CD4-positive, alpha-beta T cell treated with Interleukin-12 subunit alpha and Interleukin-12 subunit beta, for 1 hour (primary cell): ENCODE measurements at regions not wholly inside any gene's neighbourhood (a gene's known extent, or its start where the extent isn't known, plus 50 kb on each side); places are given as distances from the start of the nearest gene placed in this dataset.
"Not testable (repeated sequence)": the region's sequence is repeated elsewhere in the genome, so short reads cannot be mapped to it uniquely, and the experiment has no call there.

Source experiments
- DNase-seq: peaks from one replicate; pipeline ENCODE4 v3.0.0-alpha.2; 2020

DNA sequence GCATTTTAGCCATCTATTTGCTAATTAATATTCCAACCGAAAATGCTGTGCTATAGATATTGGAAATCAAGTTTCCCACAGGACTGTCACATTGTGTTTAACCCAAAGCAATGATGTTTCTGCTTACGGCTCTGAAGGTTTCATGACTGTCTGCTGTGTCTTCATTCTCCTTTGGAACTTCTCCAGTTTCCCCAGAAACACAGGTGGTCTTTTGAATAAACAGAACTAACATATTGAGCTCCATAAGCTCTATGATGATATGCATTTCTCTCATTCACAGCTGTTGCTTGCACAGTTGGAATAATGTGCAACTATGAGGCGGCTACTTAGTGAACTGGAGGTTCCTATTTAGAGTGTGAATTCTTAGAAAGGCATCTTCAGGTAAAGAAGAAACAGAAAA lies 266.0 kb upstream of the ID4 start:
- no peak for DNase-seq

DNA sequence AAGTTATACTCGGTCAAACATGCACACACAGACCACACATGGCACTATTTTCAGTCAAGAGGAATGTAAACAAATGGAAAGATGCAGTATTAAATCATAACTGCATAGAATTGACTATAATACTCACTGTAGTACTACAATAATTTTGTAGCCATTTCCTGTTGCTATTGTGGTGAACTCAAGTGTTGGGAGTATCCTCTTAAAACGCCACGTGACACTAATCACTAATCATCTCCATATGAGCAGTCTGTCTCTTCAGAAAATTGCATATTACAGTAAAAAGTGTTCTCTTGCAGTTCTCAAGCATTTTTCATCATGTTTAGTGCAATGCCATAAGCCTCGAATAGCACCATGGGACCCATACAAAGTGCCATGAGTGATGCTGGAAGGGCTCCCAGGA lies 258.7 kb upstream of the ID4 start:
- no peak for DNase-seq

DNA sequence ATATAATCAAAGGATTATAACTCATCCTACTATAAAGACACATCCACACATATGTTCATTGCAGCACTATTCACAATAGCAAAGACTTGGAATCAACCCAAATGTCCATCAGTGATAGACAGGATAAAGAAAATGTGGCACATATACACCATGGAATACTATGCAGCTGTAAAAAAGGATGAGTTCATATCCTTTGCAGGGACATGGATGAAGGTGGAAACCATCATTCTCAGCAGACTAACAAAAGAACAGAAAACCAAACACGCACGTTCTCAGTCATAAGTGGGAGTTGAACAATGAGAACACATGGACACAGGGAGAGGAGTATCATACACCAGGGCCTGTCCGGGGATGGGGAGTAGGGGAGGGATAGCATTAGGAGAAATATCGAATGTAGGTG lies 253.0 kb upstream of the ID4 start:
- DNase-seq = not testable (repeated sequence)

DNA sequence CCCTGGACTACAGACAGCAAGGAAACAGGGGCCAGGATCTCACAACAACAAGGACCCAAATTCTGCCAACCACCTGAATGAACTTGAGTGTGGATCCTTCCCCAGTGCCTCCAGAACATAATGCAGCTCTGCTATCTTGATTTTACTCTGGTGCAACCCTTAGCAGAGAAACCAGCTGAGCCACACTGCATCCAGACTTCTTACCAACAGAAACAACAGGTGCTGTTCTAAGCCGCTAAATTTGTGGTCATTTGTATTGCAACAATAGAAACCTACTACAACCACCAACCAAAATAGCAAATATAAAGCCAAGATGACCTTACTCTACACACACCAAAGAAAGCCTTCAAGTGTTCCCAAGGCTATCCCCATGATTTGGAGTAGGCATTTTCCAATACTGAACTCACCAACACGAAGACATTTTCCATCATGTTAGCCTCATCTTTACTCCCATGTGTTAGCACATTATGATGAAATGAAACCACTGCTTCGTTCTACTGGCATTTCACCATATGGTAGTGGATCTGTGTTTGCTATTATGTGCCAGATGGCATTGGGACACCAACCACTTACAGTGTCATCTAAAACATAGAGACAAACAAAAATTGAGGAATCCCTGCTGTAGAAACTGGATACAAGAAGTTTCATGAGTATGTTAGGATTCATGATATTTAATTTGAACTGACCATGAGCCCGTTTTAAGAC lies 249.8 kb upstream of the ID4 start:
- no peak for DNase-seq

DNA sequence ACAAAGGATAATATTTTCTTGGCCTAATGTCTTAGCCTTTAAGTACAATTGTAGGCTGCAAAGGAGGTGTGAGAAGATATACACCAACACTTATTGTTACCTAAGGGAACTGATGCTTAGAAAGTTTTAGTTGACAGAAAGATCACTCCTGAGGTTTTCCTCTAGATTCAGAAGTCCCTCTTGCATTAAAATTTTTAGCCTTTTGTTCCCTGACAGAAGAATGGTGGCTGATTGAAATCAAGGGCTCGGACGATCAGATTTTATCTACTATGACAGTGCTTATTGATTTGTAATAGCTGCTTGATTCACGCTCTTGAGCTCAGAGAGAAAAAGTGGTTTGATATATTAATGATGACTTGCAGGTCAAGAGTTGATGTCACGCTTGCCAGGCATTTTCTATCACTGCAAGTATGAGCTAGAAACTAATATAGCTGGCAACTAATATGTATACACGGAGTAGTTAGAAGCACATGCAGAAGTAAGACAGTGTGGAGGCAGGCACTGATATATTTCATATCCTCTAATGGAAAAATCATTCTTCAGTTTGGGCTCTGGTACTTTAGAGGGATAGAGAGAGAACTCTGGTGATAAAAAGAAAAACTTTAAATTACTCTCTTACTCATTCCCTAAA lies 246.6 kb upstream of the ID4 start:
- no peak for DNase-seq

GRCh38 chr6:19597809-19598320 lies 239.3 kb upstream of the ID4 start:
- no peak for DNase-seq

DNA sequence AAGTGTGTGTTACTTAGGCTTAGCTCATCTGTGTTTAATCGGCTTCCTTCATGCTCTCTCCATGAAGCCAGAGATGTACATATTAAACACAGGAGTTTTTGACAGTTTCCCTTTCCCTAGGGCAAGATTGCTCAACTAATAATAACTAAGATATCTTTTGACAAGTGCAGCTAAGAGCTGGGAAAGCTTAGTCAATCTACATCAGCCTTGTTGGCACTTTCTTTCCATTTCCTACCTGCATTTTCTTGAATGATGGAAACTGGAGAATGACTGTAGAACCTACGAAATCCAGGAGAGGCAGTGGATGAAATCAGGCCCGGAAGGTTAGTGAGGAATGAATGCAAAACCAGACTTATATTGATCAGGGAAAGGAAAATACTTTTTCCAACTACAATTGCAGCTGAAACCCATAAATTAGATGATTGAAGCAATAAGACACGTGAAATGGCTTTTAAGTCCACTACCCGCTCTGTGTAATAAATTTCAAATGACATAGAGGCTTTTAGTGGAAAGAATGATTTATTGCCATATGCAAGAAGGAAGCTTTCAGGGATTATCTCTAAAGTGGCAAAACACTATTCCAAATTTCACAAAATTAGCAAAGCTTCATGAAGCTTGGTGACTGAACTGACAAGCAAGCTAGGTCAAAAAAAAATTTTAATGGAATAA lies 237.2 kb upstream of the ID4 start:
- no peak for DNase-seq

DNA sequence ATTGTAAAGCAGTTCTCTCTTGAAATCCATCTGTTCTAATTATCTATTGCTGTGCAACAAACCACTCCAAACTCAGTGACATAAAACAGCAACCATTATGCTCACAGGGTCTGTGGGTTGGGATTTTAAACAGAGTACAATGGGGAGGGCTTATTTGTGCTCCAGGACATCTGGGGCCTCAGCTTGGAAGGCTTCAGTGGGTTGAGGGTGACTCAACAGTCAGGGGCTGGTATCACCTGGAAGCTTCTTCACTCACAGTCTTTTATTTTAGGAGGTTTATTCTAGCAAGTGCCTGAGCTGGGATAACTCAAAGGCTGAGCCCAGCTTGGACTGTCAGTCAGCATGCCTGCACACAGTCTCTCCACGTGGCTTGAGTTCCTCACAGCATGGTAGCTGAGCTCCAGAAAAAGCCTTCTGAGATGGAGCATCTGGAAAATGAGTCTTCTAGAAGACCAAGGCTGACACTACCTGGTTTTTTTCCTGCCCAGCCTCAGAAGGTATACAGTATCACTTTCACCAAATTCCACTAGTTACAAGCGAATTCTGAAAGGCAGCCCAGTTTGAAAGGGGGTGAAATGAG lies 234.6 kb upstream of the ID4 start:
- DNase-seq = no peak

DNA sequence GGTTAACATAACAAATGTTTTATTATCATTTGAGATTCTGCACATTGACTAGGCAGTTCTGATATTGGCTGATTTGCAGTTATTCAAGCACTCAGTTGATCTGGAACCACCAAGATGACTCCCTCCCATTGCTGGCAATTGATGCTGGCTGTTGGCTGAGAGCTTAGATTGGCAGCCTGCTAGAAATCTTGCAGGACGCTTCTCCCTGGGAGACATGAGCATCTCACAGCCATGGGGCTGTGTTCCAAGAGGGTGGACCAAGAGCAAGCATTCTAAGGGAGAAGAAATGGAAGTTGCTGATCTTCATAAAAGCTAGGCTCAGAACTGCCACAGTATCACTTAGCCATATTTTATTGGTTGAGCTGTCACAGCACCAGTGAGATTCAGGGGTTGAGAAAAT lies 233.4 kb upstream of the ID4 start:
- no peak for DNase-seq

GRCh38 chr6:19605624-19606023 lies 231.5 kb upstream of the ID4 start:
- no peak for DNase-seq

GRCh38 chr6:19608546-19608945 lies 228.6 kb upstream of the ID4 start:
- DNase-seq = no peak

DNA sequence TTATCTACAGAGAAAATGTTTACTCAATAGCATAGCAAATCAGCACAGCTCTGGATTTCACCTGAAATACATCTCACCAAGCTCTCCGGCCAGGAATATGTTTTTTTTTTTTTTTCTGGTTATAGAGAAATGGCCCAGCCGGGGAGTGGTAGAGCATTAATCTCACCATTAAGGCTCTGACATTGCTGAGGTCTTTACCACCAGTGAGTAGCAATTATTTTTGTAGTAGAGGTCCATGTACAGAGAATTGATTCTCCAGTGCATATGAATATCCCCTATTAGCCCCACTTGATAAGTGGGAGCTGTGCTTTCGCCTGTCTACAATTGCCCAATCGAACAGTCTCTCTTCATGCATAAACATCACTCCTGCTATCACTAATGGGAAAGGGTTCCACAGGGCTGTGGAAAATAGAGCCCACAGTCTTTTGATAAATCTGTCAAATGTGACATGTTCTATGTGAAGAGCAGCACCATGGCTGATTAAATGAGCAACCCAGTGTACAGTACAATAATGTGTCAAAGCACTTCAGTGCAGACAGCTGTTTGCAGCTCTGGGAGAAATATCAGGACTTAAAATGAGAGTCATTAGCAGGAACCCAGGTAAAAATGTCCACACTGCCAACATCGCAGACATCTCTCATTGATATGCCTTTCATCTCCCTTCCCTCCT lies 227.1 kb upstream of the ID4 start:
- no peak for DNase-seq

GRCh38 chr6:19612672-19613466 lies 224.3 kb upstream of the ID4 start:
- DNase-seq = not testable (repeated sequence)

GRCh38 chr6:19613678-19614077 lies 223.5 kb upstream of the ID4 start:
- DNase-seq = no peak

DNA sequence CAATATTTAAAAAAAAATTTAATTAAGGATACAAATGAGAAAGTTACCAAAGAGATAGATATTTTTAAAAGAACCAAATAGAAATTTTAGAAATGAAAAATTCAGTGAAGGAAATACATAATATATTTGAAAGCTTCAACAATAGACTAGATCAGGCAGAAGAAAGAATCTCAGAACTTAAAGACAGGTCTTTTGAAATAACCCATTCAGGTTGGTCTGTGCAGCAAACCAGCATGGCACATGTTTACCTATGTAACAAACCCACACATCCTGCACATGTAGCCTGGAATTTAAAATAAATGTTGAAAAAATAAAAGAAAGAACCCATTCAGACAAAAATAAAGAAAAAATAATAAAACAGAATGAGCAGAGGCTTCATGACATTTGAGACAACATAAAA lies 221.1 kb upstream of the ID4 start:
- DNase-seq = no peak

DNA sequence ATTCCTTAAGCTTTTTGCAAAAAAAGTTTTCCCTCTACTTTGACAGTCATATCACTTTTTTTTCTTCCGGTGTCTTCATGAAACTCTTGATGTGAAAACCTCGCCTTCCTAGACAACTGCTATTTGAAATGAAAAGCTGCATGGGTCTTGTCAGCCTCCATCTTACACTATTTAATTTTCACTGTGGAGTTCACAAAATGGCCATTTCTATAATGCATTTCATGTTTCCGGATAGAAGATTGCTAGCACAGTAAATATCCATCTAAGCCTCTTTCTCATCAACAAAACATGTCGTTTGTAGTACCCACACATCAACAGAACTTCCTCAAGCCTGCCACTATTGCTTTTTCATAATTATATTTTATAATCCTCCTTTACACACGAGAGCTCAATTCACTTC lies 204.9 kb upstream of the ID4 start:
- DNase-seq = no peak

DNA sequence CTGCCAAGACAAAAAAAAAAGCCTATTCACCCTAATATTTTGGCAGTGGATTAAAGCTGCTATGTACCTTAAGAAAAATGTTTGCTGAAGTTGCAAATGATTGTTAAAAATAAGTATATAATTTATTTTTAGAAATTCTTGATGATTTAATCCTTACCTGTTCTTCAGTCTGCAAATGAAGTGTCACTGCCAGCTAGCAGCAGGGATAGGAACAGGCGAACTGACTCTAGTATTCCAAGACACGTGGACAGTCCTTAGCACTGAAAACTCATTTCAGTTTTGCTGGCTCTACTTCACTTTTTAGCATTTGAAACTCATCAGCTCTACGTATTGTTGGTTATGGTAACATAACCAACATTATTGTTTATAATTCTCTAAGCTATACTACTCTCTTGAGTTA lies 204.4 kb upstream of the ID4 start:
- no peak for DNase-seq

DNA sequence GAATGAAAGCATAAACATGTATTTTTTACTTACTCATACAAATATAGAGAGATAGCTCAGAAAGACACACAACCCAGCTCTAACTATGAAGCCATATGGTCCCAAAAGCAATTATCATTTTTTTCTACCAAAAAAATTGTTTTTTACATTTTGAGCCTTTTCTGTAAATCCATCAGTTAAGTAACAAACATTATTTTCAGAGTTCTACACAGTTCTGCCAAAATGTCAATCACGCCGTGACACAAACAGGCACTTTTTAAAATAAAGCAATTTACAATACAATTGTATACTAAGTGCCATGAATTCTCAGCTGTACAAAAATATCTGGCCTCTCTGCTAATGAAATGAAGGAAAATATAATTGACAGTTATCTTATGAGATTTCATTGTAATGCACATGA lies 201.4 kb upstream of the ID4 start:
- no peak for DNase-seq

GRCh38 chr6:19637010-19637409 lies 200.2 kb upstream of the ID4 start:
- no peak for DNase-seq

- no peak for DNase-seq
Observed at GRCh38 chr6:19638931-19639330, 198.2 kb upstream of the ID4 start.

DNA sequence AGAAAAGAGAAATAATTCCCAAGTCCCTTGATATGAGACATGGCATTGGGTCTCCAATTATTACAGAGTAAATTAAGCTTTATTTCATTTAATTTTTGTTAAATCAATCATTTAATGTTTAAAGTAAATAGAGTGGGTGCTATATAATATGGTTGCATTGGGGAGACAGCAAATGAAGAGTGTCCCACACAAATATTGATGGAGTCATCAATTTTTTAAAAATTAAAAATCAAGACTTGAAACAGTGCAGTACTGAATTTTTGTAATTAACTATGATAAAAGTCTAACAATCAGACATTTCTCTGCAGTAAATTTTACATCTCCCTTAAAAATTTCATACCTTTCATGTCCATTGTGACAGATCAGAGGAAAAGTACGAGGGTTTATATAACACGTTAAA lies 193.9 kb upstream of the ID4 start:
- DNase-seq = no peak

GRCh38 chr6:19643713-19644112 lies 193.5 kb upstream of the ID4 start:
- DNase-seq = no peak
